IMR-90 (cell line): ENCODE measurements at regions not wholly inside any gene's neighbourhood (a gene's known extent, or its start where the extent isn't known, plus 50 kb on each side); places are given as distances from the start of the nearest gene placed in this dataset.

Experiments used
- ATAC-seq: fragments of 200-7000 bp; cut with Tn5 transposase; 2 replicates; pipeline ENCODE4 v1.9.1; 2020; ENCODE audit warnings: low read depth, mild to moderate bottlenecking, moderate library complexity
- BruUV-seq: library from RNA; stranded (reverse); fragments of 400-500 nt; replicated peaks from 2 replicates; lab custom pipeline; 2021; lab: Mats Ljungman, UMichigan
- CTCF ChIA-PET: fragments of 300-600 bp; formaldehyde crosslinking; extraction: SDS; loops from one replicate; lab custom pipeline; 2021; ENCODE audit warnings: antibody characterized with exemption; lab: Yijun Ruan, JAX
- POLR2A ChIA-PET: fragments of 300-600 bp; sonication (Branson Sonifier 250); formaldehyde crosslinking; loops from one replicate; lab custom pipeline; 2022; ENCODE audit warnings: antibody characterized with exemption; ENCODE audit not compliant: unreplicated experiment; lab: Charles Lee
- DNase-seq: peaks from one replicate; pipeline ENCODE4 v3.0.0; 2013
- H2AFZ ChIP-seq: replicated peaks from 2 replicates; pipeline ENCODE3; 2013; ENCODE audit warnings: low read length, mild to moderate bottlenecking; ENCODE audit not compliant: poor library complexity
- H2AK5ac ChIP-seq: 2 replicates; pipeline ENCODE4 v1.6.1; 2013; ENCODE audit warnings: low read depth, low read length, inconsistent platforms
- H2AK9ac ChIP-seq: replicated peaks from 2 replicates; pipeline ENCODE3; 2013; ENCODE audit warnings: mild to moderate bottlenecking, low read depth, low read length, moderate library complexity; ENCODE audit not compliant: poor library complexity
- H2BK120ac ChIP-seq: 2 replicates; pipeline ENCODE4 v1.6.1; 2013; ENCODE audit warnings: low read depth, low read length, inconsistent platforms
- H2BK15ac ChIP-seq: 3 replicates; pipeline ENCODE4 v1.6.1; 2013; ENCODE audit warnings: low read depth, low read length, inconsistent platforms
- H2BK20ac ChIP-seq: 2 replicates; pipeline ENCODE4 v1.6.1; 2013; ENCODE audit warnings: low read depth, mild to moderate bottlenecking, inconsistent platforms, low read length, moderate library complexity
- H2BK5ac ChIP-seq: 2 replicates; pipeline ENCODE4 v1.6.1; 2013; ENCODE audit warnings: mild to moderate bottlenecking, low read depth, low read length, inconsistent platforms; ENCODE audit not compliant: poor library complexity, severe bottlenecking
- H3K14ac ChIP-seq: replicated peaks from 2 replicates; pipeline ENCODE4 v1.6.1; 2013; ENCODE audit warnings: low read depth, low read length, inconsistent platforms
- H3K18ac ChIP-seq: 2 replicates; pipeline ENCODE4 v1.6.1; 2013; ENCODE audit warnings: low read depth, low read length, control low read depth
- H3K23ac ChIP-seq: 2 replicates; pipeline ENCODE4 v1.6.1; 2013; ENCODE audit warnings: low read depth, low read length, inconsistent platforms
- H3K27ac ChIP-seq: 2 replicates; pipeline ENCODE4 v1.5.1; 2013; ENCODE audit warnings: mild to moderate bottlenecking, control low read depth, low read length; ENCODE audit not compliant: insufficient read depth
- H3K27me3 ChIP-seq: 2 replicates; pipeline ENCODE4 v1.6.1; 2013; ENCODE audit warnings: low read length; ENCODE audit not compliant: control insufficient read depth, insufficient read depth
- H3K36me3 ChIP-seq: 2 replicates; pipeline ENCODE4 v1.6.1; 2013; ENCODE audit warnings: low read length, mixed read lengths; ENCODE audit not compliant: control insufficient read depth, insufficient read depth
- H3K4ac ChIP-seq: 2 replicates; pipeline ENCODE4 v1.6.1; 2013; ENCODE audit warnings: low read depth, low read length, inconsistent platforms
- H3K4me1 ChIP-seq: 2 replicates; pipeline ENCODE4 v1.6.1; 2013; ENCODE audit warnings: low read length, mixed read lengths; ENCODE audit not compliant: control insufficient read depth, insufficient read depth
- H3K4me2 ChIP-seq: 2 replicates; pipeline ENCODE4 v1.6.1; 2013; ENCODE audit warnings: low read depth, mild to moderate bottlenecking, control low read depth, low read length, moderate library complexity
- H3K4me3 ChIP-seq: 2 replicates; pipeline ENCODE4 v1.5.1; 2013; ENCODE audit warnings: low read depth, mild to moderate bottlenecking, control low read depth, low read length, moderate library complexity; ENCODE audit not compliant: insufficient read depth
- H3K56ac ChIP-seq: 2 replicates; pipeline ENCODE4 v1.6.1; 2013; ENCODE audit warnings: low read length, inconsistent platforms; ENCODE audit not compliant: insufficient read depth; ENCODE audit errors: extremely low read depth
- H3K79me1 ChIP-seq, 2 experiments: 2 replicates each; pipeline ENCODE4 v1.6.1; 2013; ENCODE audit warnings: low read length in 2 of 2, inconsistent platforms in 1 of 2, low read depth in 1 of 2
- H3K9ac ChIP-seq: 2 replicates; pipeline ENCODE4 v1.6.1; 2013; ENCODE audit warnings: low read depth, low read length, control low read depth
- H3K9me1 ChIP-seq: 2 replicates; pipeline ENCODE4 v1.6.1; 2013; ENCODE audit warnings: low read length, inconsistent platforms; ENCODE audit not compliant: insufficient read depth
- H3K9me3 ChIP-seq: 2 replicates; pipeline ENCODE4 v1.6.1; 2013; ENCODE audit warnings: low read length; ENCODE audit not compliant: control insufficient read depth, insufficient read depth
- H4K20me1 ChIP-seq: 2 replicates; pipeline ENCODE4 v1.6.1; 2013; ENCODE audit warnings: low read length, inconsistent platforms; ENCODE audit not compliant: insufficient read depth
- H4K5ac ChIP-seq: 2 replicates; pipeline ENCODE4 v1.6.1; 2013; ENCODE audit warnings: mild to moderate bottlenecking, low read depth, low read length, control low read depth
- H4K8ac ChIP-seq, 2 experiments: 2 replicates each; pipeline ENCODE4 v1.6.1; 2013; ENCODE audit warnings: low read depth in 2 of 2, low read length in 2 of 2, control low read depth in 1 of 2, inconsistent platforms in 1 of 2
- H4K91ac ChIP-seq: 2 replicates; pipeline ENCODE4 v1.6.1; 2013; ENCODE audit warnings: low read depth, low read length, inconsistent platforms; ENCODE audit not compliant: insufficient read depth
- BHLHE40 ChIP-seq: fragments of 150-350 bp; IDR thresholded peaks from 2 replicates; pipeline ENCODE4 v1.6.1; 2016; ENCODE audit warnings: mild to moderate bottlenecking, low read depth, low read length
- CEBPB ChIP-seq: IDR thresholded peaks from 2 replicates; pipeline ENCODE4 v1.6.1; 2012; ENCODE audit warnings: low read depth, low read length, improper control_type of control experiment
- RAD21 ChIP-seq: IDR thresholded peaks from 2 replicates; pipeline ENCODE4 v1.6.1; 2012; ENCODE audit warnings: low read length, improper control_type of control experiment
- WGBS, 2 experiments: methylation state at CpG; one replicate each; pipeline versions ENCODE4 v1.1.5 to v1.1.7; 2013; ENCODE audit warnings: missing lambda C conversion rate in 2 of 2; ENCODE audit not compliant: insufficient read length in 1 of 2; ENCODE audit errors: extremely low coverage in 2 of 2; 5-methylcytosine and 5-hydroxymethylcytosine counted together
- dilution Hi-C: fragments of 300-500 bp; cut with HindIII; formaldehyde crosslinking; loops from one replicate; pipeline ENCODE4 v1.14.3; 2018; ENCODE audit warnings: low sequenced_read_pairs; ENCODE audit not compliant: unreplicated experiment
- in situ Hi-C: fragments of 300-500 bp; cut with MboI; formaldehyde crosslinking; loops from 3 replicates; pipeline ENCODE4 v1.14.3; 2019; ENCODE audit warnings: low sequenced_read_pairs, inconsistent platforms, mixed read lengths
- intact Hi-C: fragments of 100-400 bp; cut with micrococcal nuclease; formaldehyde crosslinking; loops from 2 replicates; pipeline ENCODE4 v1.10.0; 2022
- TF ChIP-seq, protein P1 (sequence below): fragments of 150-350 bp; IDR thresholded peaks from 2 replicates; pipeline ENCODE4 v1.6.1; 2016; ENCODE audit warnings: low read depth, mild to moderate bottlenecking, low read length, moderate library complexity, borderline replicate concordance

DNA sequence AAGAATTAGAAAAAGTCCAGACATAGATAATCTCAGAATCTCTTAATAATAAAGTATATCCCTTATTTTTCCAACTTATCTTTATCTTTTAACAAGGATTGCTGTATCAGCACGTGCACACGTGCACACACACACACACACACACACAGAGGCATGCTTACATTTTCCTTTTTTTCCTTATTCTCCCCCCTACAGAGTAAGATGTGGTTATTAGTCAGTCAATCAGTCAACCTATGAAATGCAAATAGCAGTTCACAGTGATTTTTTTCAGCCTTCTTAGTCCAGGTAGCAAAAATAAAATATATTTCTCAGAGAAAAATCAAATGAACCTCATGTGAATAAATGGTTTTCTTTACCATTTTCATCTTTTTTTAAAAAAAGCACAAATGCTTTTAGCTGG is 506.2 kb upstream of the SLC39A10 start:
- CTCF ChIA-PET: no interaction called here
- H2BK120ac ChIP-seq: no peak overlapping the region
- no CpG with 5 or more reads among the region's 2 CpGs for WGBS, 2 experiments

More for the DNA sequence above, 506.2 kb upstream of the SLC39A10 start:
- Histone ChIP-seq H4K91ac (no peak overlapping the region), H3K14ac (no peak overlapping the region), H3K56ac (no peak overlapping the region), H3K4ac (no peak overlapping the region), H4K8ac (no peak overlapping the region), H3K27ac (no peak overlapping the region), H3K23ac (no peak overlapping the region), H3K9me3 (no peaks in the 10 kb centered on the region), H2BK20ac (no peak overlapping the region), H2BK15ac (no peak overlapping the region), H3K79me1 (no peaks in the 10 kb centered on the region), H3K27me3 (no peaks in the 10 kb centered on the region), H2AK5ac (no peak overlapping the region), H3K4me1 (no peaks in the 10 kb centered on the region), H3K4me3 (no peak overlapping the region), H3K18ac (no peak overlapping the region), H4K5ac (no peak overlapping the region), H3K4me2 (no peak overlapping the region), H4K20me1 (no peaks in the 10 kb centered on the region), H2AK9ac (no peak overlapping the region), H2AFZ (no peak overlapping the region), H3K36me3 (no peaks in the 10 kb centered on the region), H2BK5ac (no peak overlapping the region), H3K9ac (no peak overlapping the region), H3K9me1 (no peaks in the 10 kb centered on the region)
- in situ Hi-C loops: no loop called here
- TF ChIP-seq, protein P1, sequence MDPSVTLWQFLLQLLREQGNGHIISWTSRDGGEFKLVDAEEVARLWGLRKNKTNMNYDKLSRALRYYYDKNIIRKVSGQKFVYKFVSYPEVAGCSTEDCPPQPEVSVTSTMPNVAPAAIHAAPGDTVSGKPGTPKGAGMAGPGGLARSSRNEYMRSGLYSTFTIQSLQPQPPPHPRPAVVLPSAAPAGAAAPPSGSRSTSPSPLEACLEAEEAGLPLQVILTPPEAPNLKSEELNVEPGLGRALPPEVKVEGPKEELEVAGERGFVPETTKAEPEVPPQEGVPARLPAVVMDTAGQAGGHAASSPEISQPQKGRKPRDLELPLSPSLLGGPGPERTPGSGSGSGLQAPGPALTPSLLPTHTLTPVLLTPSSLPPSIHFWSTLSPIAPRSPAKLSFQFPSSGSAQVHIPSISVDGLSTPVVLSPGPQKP: no peak
- TF ChIP-seq CEBPB: no peak
- no peak for TF ChIP-seq BHLHE40
- no peak for TF ChIP-seq RAD21
- BruUV-seq: no TSS peak
- dilution Hi-C loops: no loop called here
- POLR2A ChIA-PET: no interaction called here
- intact Hi-C loops: no loop called here
- ATAC-seq (no peak), DNase-seq (no peak)
